Muscle layer of duodenum (tissue), 2 donors: ENCODE measurements at regions not wholly inside any gene's neighbourhood (a gene's known extent, or its start where the extent isn't known, plus 50 kb on each side); places are given as distances from the start of the nearest gene placed in this dataset.

ENCODE experiments used
- H3K27ac ChIP-seq: one replicate; pipeline ENCODE4 v1.7.0; 2013; ENCODE audit warnings: mild to moderate bottlenecking, low read length
- H3K27me3 ChIP-seq: one replicate; pipeline ENCODE4 v1.7.0; 2013; ENCODE audit warnings: low read depth, mild to moderate bottlenecking, control low read depth, low read length
- H3K36me3 ChIP-seq, 2 donors: one replicate each; pipeline ENCODE4 v1.7.0; 2013; ENCODE audit warnings: low read length in 2 of 2, control low read depth in 1 of 2, mild to moderate bottlenecking in 1 of 2; ENCODE audit not compliant: insufficient read depth in 2 of 2, control insufficient read depth in 1 of 2
- H3K4me1 ChIP-seq, 2 donors: one replicate each; pipeline ENCODE4 v1.7.0; 2013; ENCODE audit warnings: low read length in 2 of 2, mild to moderate bottlenecking in 2 of 2, control low read depth in 1 of 2, moderate library complexity in 1 of 2; ENCODE audit not compliant: insufficient read depth in 2 of 2, control insufficient read depth in 1 of 2
- H3K4me3 ChIP-seq, 2 donors: one replicate each; pipeline ENCODE4 v1.7.0; 2013; ENCODE audit warnings: low read length in 2 of 2, low read depth in 1 of 2, mild to moderate bottlenecking in 1 of 2
- H3K9me3 ChIP-seq, 2 donors: one replicate each; pipeline ENCODE4 v1.7.0; 2013; ENCODE audit warnings: low read length in 2 of 2, control low read depth in 1 of 2, mild to moderate bottlenecking in 1 of 2; ENCODE audit not compliant: control insufficient read depth in 1 of 2
- donor health status: healthy.

DNA sequence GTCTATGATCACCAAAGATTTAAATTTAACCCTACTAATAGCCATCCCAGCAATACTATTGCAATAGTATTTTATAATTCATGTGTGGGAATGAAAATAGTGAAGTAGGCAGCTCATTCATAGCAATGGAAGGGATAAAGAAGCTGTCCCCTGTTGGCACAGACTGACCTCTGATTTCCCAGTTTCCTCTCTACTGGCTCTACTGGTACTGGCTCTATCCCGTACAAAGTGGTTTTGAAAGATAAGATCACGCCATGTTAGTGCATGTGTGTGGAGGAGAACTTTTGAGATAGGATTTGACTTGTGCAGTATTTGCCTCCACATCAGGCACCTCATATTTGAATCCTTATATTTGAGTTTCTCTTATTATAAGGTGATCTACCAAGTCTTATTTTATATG, 227.3 kb upstream of the ADGRL2 start:
- Histone ChIP-seq H3K4me3 (no peak overlapping the region), H3K36me3 (no peaks in the 10 kb centered on the region), H3K27ac (no peak overlapping the region), H3K9me3 (no peaks in the 10 kb centered on the region), H3K27me3 (no peaks in the 10 kb centered on the region), H3K4me1 (peaks cover 0 to 7% of the 10 kb centered on the region in 2 donors)

DNA sequence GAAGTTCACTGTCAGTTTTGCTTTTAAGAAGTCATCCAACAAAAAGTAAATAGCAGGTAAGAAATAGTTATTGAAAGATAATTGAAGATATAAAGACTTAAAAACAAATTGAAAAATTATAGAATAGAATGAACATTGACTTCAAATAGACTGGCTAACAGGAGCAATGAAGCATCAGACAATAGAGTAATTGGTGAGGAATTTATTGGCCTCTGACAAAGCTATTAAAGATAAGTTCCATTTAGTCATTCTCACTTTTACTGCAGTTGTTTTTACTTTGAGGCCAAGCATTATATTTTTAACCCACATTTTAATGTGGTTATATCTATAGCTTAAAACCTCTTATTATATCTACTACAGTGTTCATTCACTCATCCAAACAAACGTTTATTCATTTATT, 228.8 kb upstream of the ADGRL2 start:
- Histone ChIP-seq H3K4me1 (peaks cover 0 to 7% of the 10 kb centered on the region in 2 donors), H3K4me3 (no peak overlapping the region), H3K36me3 (no peaks in the 10 kb centered on the region), H3K9me3 (no peaks in the 10 kb centered on the region), H3K27me3 (no peaks in the 10 kb centered on the region), H3K27ac (no peak overlapping the region)

DNA sequence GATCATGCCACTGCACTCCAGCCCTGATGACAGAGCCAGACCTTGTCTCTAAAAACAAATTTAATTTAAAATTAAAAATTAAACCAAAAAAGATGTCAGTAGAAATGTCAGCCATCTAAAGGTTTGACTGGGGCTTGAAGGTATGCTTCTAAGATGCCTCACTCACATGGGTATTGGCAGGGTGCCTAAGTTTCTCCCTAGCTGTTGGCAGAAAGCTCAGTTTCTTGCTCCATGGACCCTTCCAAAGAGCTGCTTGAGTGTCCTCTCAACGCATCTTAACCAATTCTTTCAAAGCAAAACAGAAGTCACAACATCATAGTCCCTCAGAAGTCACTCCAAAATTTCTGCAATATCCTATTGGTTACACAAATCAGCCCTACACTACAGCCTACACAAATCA, 231.0 kb upstream of the ADGRL2 start:
- Histone ChIP-seq H3K27ac (no peak overlapping the region), H3K27me3 (no peaks in the 10 kb centered on the region), H3K9me3 (no peaks in the 10 kb centered on the region), H3K36me3 (no peaks in the 10 kb centered on the region), H3K4me1 (peaks cover 0 to 7% of the 10 kb centered on the region in 2 donors), H3K4me3 (no peak overlapping the region)

DNA sequence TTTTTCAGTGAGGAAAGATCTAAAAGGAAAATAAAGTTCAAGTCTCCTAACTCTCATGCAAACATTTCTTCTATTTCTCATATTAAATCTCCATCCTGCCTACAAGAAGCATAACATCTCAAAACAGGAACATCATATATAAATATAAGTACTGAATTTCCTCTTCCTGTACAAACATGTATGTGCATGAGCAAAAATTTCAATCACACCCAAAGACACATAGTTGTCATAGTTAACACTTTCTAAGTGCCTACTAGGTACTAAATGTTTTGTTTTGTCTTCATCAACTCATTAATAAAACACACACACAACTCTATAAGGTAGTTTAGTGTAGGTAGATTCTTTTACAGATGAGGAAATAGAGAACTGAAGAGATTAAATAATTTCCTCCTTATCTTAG, 237.1 kb upstream of the ADGRL2 start:
- no peaks in the 10 kb centered on the region for H3K27me3 ChIP-seq
- H3K4me1 ChIP-seq = no peaks in the 10 kb centered on the region
- H3K9me3 ChIP-seq = no peaks in the 10 kb centered on the region
- H3K27ac ChIP-seq = no peak overlapping the region
- H3K36me3 ChIP-seq = no peaks in the 10 kb centered on the region
- H3K4me3 ChIP-seq = no peak overlapping the region

DNA sequence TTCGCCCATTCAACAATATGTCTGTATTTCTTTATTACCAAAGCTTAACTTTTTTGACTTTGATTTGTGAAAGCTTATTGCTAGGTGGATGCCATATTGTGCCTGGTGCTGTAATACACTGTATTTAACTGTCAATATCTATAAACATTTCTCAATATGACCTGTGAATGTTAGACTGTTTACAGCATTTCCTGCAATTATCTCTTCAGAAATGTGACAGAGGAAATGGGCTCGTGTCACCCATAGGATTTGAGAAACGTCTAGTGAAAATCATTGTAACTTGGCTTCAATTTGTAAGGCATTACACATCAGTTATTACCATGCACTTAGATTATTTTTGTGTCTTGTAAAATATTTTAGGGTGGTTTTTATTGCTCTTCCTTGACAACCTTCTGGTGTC, 237.8 kb upstream of the ADGRL2 start:
- Histone ChIP-seq H3K4me1 (no peaks in the 10 kb centered on the region), H3K27ac (no peak overlapping the region), H3K4me3 (no peak overlapping the region), H3K9me3 (no peaks in the 10 kb centered on the region), H3K36me3 (no peaks in the 10 kb centered on the region), H3K27me3 (no peaks in the 10 kb centered on the region)

DNA sequence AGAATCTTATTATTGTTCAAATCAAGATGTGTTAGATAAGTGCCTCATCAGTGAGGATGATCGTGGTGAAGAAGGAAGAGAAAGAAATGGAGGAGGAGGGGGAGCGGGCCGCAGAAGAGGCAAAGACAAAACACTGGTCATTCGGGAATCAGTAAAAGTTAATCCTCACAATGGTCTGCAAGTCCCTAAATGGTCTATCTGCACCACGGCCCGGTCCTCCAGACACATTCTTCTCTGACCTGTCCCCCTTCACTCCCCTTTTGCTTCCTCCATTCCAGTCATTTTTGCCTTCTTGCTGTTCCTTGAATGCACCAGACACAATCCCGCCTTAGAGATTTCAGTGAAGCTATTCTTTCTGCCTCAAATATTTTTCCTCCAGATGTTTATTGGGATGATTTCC, 240.1 kb upstream of the ADGRL2 start:
- H3K27me3 ChIP-seq = no peaks in the 10 kb centered on the region
- H3K9me3 ChIP-seq = no peaks in the 10 kb centered on the region
- no peaks in the 10 kb centered on the region for H3K36me3 ChIP-seq
- H3K4me1 ChIP-seq = no peaks in the 10 kb centered on the region
- no peak overlapping the region for H3K4me3 ChIP-seq
- H3K27ac ChIP-seq = no peak overlapping the region

DNA sequence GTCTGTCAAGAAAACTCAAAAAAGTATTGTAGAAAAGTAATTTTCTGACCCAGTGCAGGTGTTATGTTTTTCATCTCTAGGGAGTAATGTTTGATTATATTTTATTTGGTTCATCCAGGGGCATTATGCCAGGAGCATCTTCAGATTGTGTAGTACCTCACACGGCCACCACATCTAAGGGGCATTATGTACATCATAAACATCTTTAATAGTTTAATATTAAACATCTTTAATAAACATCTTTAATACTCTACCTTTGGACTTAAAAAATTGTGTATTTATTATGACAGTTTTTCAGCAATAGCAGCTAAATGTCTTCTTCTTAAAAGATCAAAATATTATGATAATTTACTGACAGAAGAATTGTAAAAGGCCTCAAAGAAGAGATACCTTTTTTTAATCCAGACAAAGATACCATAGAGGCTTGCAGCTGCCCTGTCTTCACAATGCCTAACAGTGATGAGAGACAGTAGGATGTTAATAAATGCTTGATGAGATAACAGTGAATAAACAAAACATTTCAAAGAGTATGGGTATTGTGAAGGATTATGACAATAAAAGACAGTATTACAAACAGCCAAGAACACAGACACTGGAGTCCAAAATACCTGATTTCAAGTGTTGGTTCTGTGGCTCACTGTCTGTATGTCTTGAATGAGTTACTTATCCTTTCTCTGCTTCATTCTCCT, 240.9 kb upstream of the ADGRL2 start:
- Histone ChIP-seq H3K4me1 (no peaks in the 10 kb centered on the region), H3K36me3 (no peaks in the 10 kb centered on the region), H3K27me3 (no peaks in the 10 kb centered on the region), H3K9me3 (no peaks in the 10 kb centered on the region), H3K4me3 (no peak overlapping the region), H3K27ac (no peak overlapping the region)

DNA sequence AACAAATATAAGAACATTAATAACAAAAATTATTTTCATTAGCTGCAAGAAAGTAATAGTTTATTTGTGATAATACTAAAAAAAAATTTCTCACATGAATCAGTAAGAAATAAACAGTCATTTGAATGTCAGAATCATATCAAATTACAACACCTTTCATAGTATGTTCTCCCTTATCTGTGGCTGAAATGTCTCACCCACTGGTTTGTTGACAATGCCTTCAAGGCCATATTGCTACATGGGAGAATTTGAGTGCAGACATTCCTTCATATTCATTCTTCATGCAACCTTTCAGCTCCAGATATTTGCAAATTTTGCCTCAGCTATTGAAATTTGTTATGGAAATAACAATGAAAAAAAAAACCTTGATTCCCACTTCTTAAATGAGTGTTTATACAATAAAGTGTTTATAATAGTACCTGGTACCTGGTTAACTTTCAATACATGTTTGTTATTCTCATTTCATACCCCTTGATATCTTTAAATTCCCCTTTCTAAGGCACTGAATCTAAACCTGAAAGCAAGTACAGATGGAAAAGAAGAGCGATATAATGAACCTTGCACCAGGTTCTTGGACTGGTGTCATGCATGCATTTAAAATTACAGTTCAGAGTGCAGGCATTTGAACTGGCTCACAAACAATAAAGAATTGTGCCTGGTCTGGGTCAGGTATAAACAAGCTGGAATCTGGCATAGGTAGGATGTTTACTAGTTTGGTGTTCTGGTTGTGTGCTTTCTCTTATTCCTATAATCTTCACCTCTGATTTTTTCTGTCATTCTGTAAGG, 242.2 kb upstream of the ADGRL2 start:
- Histone ChIP-seq H3K9me3 (no peaks in the 10 kb centered on the region), H3K4me3 (no peak overlapping the region), H3K4me1 (no peaks in the 10 kb centered on the region), H3K27ac (no peak overlapping the region), H3K36me3 (no peaks in the 10 kb centered on the region), H3K27me3 (no peaks in the 10 kb centered on the region)

DNA sequence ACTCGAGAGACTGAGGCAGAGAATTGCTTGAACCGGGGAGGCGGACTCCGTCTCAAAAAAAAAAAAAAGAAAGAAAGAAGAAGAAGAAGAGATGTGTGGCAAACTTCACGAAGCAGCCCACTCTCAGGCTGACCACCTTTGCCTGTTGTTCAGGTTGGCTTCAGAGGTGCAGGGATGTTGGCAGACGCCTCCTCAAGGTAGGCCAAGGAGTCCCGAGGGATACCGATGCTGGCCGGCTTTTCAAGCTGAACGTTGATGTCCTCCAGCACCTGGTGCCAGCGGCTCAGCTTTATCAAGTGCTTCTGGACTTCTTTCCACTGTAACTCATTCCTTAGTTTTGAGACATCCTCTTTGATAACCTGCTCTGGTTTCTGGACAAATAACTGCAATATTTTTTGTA, 243.8 kb upstream of the ADGRL2 start:
- H3K4me3 ChIP-seq = no peak overlapping the region
- no peak overlapping the region for H3K27ac ChIP-seq
- no peaks in the 10 kb centered on the region for H3K36me3 ChIP-seq
- H3K9me3 ChIP-seq = no peaks in the 10 kb centered on the region
- no peaks in the 10 kb centered on the region for H3K4me1 ChIP-seq
- no peaks in the 10 kb centered on the region for H3K27me3 ChIP-seq

DNA sequence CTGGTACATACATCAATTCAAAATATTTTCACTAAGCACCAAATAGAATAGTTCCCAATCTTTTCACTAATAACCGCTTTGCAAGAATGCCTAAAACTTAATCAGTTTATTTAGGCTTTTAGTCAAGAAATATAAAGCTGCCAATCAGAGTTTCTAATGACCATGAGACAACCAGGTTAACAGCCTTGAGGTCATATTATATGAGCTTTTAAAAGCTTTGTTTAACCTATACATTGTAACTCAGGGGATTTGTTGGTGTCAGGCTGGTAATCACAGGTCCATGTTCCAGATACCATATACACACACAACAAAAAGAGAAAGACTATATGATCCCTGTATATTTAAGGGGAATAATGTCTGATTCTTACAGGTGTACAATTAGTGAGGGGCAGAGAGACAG, 246.2 kb upstream of the ADGRL2 start:
- Histone ChIP-seq H3K27me3 (no peaks in the 10 kb centered on the region), H3K4me3 (no peak overlapping the region), H3K9me3 (no peaks in the 10 kb centered on the region), H3K36me3 (no peaks in the 10 kb centered on the region), H3K27ac (no peak overlapping the region), H3K4me1 (no peaks in the 10 kb centered on the region)

DNA sequence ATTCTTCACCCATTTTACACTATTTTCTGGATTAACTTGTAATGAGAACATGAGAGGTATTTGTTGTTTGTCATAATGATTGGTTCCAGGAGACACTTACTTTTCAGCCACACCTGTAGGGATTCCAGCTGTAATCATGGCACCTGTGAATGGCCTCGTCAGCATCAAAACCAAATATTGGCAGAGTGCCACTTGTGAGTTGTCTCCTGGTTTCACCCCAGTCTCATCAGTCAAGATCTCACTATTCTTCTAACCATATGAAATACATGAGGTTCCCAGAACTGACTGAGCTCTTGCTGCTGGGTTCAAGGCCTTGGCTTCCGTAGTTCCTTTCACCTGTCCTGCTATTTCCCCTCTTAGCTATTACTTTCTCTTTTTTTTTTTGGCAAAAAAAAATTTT, 246.6 kb upstream of the ADGRL2 start:
- H3K36me3 ChIP-seq = no peaks in the 10 kb centered on the region
- H3K4me1 ChIP-seq = no peaks in the 10 kb centered on the region
- H3K27me3 ChIP-seq = no peaks in the 10 kb centered on the region

DNA sequence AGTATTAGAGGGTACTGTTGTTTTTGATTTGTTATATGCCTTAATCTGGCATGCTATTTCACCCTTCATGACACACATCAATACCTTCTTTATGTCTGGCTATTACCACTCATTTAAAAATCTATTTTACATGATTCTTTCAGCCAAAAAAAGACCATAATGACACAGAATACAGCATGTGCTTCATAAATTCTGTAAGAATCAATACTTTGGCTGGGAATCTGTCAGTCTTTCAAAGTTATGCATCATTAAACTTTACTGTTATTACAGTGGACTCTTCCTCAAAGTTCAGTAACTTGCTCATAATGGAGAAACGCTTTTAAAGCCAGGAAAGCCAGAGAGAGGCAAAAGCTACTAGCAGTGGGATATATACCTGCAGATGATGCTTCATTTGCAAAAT, 247.2 kb upstream of the ADGRL2 start:
- no peaks in the 10 kb centered on the region for H3K9me3 ChIP-seq
- H3K36me3 ChIP-seq = no peaks in the 10 kb centered on the region
- H3K4me3 ChIP-seq = no peak overlapping the region
- H3K4me1 ChIP-seq = no peaks in the 10 kb centered on the region
- no peak overlapping the region for H3K27ac ChIP-seq
- H3K27me3 ChIP-seq = no peaks in the 10 kb centered on the region

More for the DNA sequence above, 246.6 kb upstream of the ADGRL2 start:
- Histone ChIP-seq H3K4me3 (no peak overlapping the region), H3K9me3 (no peaks in the 10 kb centered on the region), H3K27ac (no peak overlapping the region)
